Lower leg skin (tissue), 4 donors: ENCODE measurements at regions not wholly inside any gene's neighbourhood (a gene's known extent, or its start where the extent isn't known, plus 50 kb on each side); places are given as distances from the start of the nearest gene placed in this dataset.
"Not testable (repeated sequence)": the region's sequence is repeated elsewhere in the genome, so short reads cannot be mapped to it uniquely, and the experiment has no call there.

Experiments
- DNase-seq, 2 donors: peaks; one replicate each; pipeline ENCODE4 v3.0.0-alpha.2; 2019; ENCODE audit warnings: low spot score in 2 of 2
- H3K4me3 ChIP-seq: fragments of 200-600 bp; sonication (generic); 2 replicates; pipeline ENCODE4 v1.5.1; 2017; ENCODE audit warnings: mild to moderate bottlenecking, low read depth; ENCODE audit not compliant: poor library complexity, severe bottlenecking
- CTCF ChIP-seq, 3 donors: fragments of 450-650 bp; IDR thresholded peaks; one replicate each; pipeline ENCODE4 v1.5.1; 2016; ENCODE audit warnings: antibody characterized with exemption in 3 of 3, mild to moderate bottlenecking in 3 of 3, moderate library complexity in 2 of 3
- POLR2A ChIP-seq, 2 donors: fragments of 450-650 bp; IDR thresholded peaks; one replicate each; pipeline ENCODE4 v1.6.1; 2016 to 2017; ENCODE audit warnings: antibody characterized with exemption in 2 of 2, mild to moderate bottlenecking in 1 of 2, moderate library complexity in 1 of 2
- WGBS, 2 donors: methylation state at CpG; one replicate each; pipeline ENCODE4 v1.1.5; 2018; 5-methylcytosine and 5-hydroxymethylcytosine counted together
- intact Hi-C: fragments of 100-400 bp; cut with DNase I; formaldehyde crosslinking; loops from one replicate; pipeline ENCODE4 v1.15.0; 2023; ENCODE audit warnings: low total_unique reads

- WGBS, 2 donors, result 72 to 77% methylated on average over 2 of the region's 2 CpGs
- intact Hi-C loops, result no loop called here
- no peak for DNase-seq
- no peak overlapping the region for H3K4me3 ChIP-seq
- no peak for TF ChIP-seq CTCF (IDR thresholded peaks at IDR 0.05)
- no peak for TF ChIP-seq POLR2A (IDR thresholded peaks at IDR 0.05)
Measured at GRCh38 chr11:97685695-97686094, 1295.9 kb downstream of the JRKL start.

- no peak for DNase-seq
- intact Hi-C loops, result no loop called here
- TF ChIP-seq CTCF (IDR thresholded peaks at IDR 0.05) (no peak), POLR2A (IDR thresholded peaks at IDR 0.05) (no peak)
- 85 to 93% methylated on average over 4 of the region's 4 CpGs for WGBS, 2 donors
- H3K4me3 ChIP-seq, result no peak overlapping the region
Measured at GRCh38 chr11:97687111-97687510, 1297.3 kb downstream of the JRKL start.

- 84 to 88% methylated on average over 1 of the region's 1 CpG for WGBS, 2 donors
- H3K4me3 ChIP-seq, result no peak overlapping the region
- TF ChIP-seq CTCF (IDR thresholded peaks at IDR 0.05) (no peak), POLR2A (IDR thresholded peaks at IDR 0.05) (no peak)
- intact Hi-C loops, result no loop called here
- no peak for DNase-seq
Measured at GRCh38 chr11:97691061-97691460, 1301.2 kb downstream of the JRKL start.

GRCh38 chr11:97702951-97703350 lies 1313.1 kb downstream of the JRKL start:
- no peak overlapping the region for H3K4me3 ChIP-seq
- intact Hi-C loops, result no loop called here
- DNase-seq, result no peak
- 15 to 24% methylated on average over 1 of the region's 1 CpG for WGBS, 2 donors
- TF ChIP-seq CTCF (IDR thresholded peaks at IDR 0.05) (no peak), POLR2A (IDR thresholded peaks at IDR 0.05) (no peak)

- intact Hi-C loops, result no loop called here
- no peak for DNase-seq
- TF ChIP-seq CTCF (IDR thresholded peaks at IDR 0.05) (no peak), POLR2A (IDR thresholded peaks at IDR 0.05) (no peak)
- WGBS, 2 donors, result 79 to 90% methylated on average over 3 of the region's 3 CpGs
- H3K4me3 ChIP-seq, result no peak overlapping the region
Measured at GRCh38 chr11:97703851-97704250, 1314.0 kb downstream of the JRKL start.

GRCh38 chr11:97705441-97705840 lies 1315.3 kb upstream of the CNTN5 start:
- H3K4me3 ChIP-seq, DNase-seq, intact Hi-C loops: not testable (repeated sequence)
- WGBS, 2 donors, result 88 to 97% methylated on average over 1 of the region's 1 CpG
